ENCODE measurements at regions not wholly inside any gene's neighbourhood (a gene's known extent, or its start where the extent isn't known, plus 50 kb on each side); places are given as distances from the start of the nearest gene placed in this dataset.
A peak's percentile ranks its signal among the peaks of the same experiment; 100 is the strongest.

GRCh38 chr13:27339299-27339698, 68.7 kb downstream of the RASL11A start:
- Mint-ChIP-seq H3K27me3 (ENCODE audit: low read depth in 3 of 3) (peaks cover 7 to 12% (median 12%) of the 10 kb centered on the region in 3 donors), H3K9me3 (peaks cover 0 to 2% (median 0%) of the 10 kb centered on the region in 7 donors), H3K27ac (no peak overlapping the region), H3K4me3 (no peak overlapping the region), H3K36me3 (no peaks in the 10 kb centered on the region), H3K4me1 (no peaks in the 10 kb centered on the region)
- H3K79me2 ChIP-seq (ENCODE audit: insufficient read depth, low read length), result no peaks in the 10 kb centered on the region
- H3K9me3 ChIP-seq (replicated peaks in 1 of 2; ENCODE audit: control insufficient read depth in 1 of 2, insufficient read depth in 1 of 2, low read length in 2 of 2), result no peaks in the 10 kb centered on the region
- peak in 2 of 3 donors; percentile 3 to 25 for DNase-seq
- no peaks in the 10 kb centered on the region for H3K27me3 ChIP-seq (ENCODE audit: control insufficient read depth in 2 of 2, insufficient read depth in 2 of 2, low read length in 2 of 2)
- H3K27ac ChIP-seq (ENCODE audit: low read depth in 1 of 2, low read length in 2 of 2), result no peak overlapping the region
- 31% methylated on average over 4 of the region's 6 CpGs for whole genome bisulfite sequencing (ENCODE audit: insufficient coverage)
- TF ChIP-seq CTCF (IDR thresholded peaks at IDR 0.05), result peak; percentile 67
- no peaks in the 10 kb centered on the region for H3K36me3 ChIP-seq (replicated peaks in 1 of 2; ENCODE audit: control insufficient read depth in 1 of 2, insufficient read depth in 2 of 2, low read length in 2 of 2)
- intact Hi-C loops (cut with micrococcal nuclease), result no loop called here
- H4K20me1 ChIP-seq (ENCODE audit: insufficient read depth, low read length), result no peaks in the 10 kb centered on the region
- no peak overlapping the region for H2AFZ ChIP-seq (ENCODE audit: insufficient read depth, low read depth, low read length, poor library complexity, severe bottlenecking)
- no peak overlapping the region for H3K9ac ChIP-seq (ENCODE audit: insufficient read depth, low read length, poor library complexity, severe bottlenecking)
- no peak overlapping the region for H3K4me2 ChIP-seq (replicated peaks; ENCODE audit: extremely low read depth, low read length, poor library complexity, severe bottlenecking)
- H3K4me1 ChIP-seq (ENCODE audit: control insufficient read depth in 1 of 2, insufficient read depth in 2 of 2, low read length in 2 of 2), result no peaks in the 10 kb centered on the region
- H3K4me3 ChIP-seq (replicated peaks in 1 of 3; ENCODE audit: low read depth in 2 of 3, low read length in 3 of 3), result no peak overlapping the region

GRCh38 chr13:27341616-27342015, 71.0 kb downstream of the RASL11A start:
- H3K4me3 ChIP-seq (replicated peaks in 1 of 3; ENCODE audit: low read depth in 2 of 3, low read length in 3 of 3), result no peak overlapping the region
- no peaks in the 10 kb centered on the region for H3K9me3 ChIP-seq (replicated peaks in 1 of 2; ENCODE audit: control insufficient read depth in 1 of 2, insufficient read depth in 1 of 2, low read length in 2 of 2)
- H3K9me3 Mint-ChIP-seq, result no peaks in the 10 kb centered on the region
- intact Hi-C loops (cut with micrococcal nuclease), result no loop called here
- no peak overlapping the region for H3K4me3 Mint-ChIP-seq
- no peak overlapping the region for H3K27ac ChIP-seq (ENCODE audit: low read depth in 1 of 2, low read length in 2 of 2)
- no peak overlapping the region for H2AFZ ChIP-seq (ENCODE audit: insufficient read depth, low read depth, low read length, poor library complexity, severe bottlenecking)
- no peak for TF ChIP-seq CTCF (IDR thresholded peaks at IDR 0.05)
- no peaks in the 10 kb centered on the region for H3K79me2 ChIP-seq (ENCODE audit: insufficient read depth, low read length)
- no peaks in the 10 kb centered on the region for H4K20me1 ChIP-seq (ENCODE audit: insufficient read depth, low read length)
- no peaks in the 10 kb centered on the region for H3K36me3 Mint-ChIP-seq
- H3K27me3 ChIP-seq (ENCODE audit: control insufficient read depth in 2 of 2, insufficient read depth in 2 of 2, low read length in 2 of 2), result no peaks in the 10 kb centered on the region
- H3K4me1 ChIP-seq (ENCODE audit: control insufficient read depth in 1 of 2, insufficient read depth in 2 of 2, low read length in 2 of 2), result no peaks in the 10 kb centered on the region
- no peak overlapping the region for H3K9ac ChIP-seq (ENCODE audit: insufficient read depth, low read length, poor library complexity, severe bottlenecking)
- H3K27ac Mint-ChIP-seq, result no peak overlapping the region
- DNase-seq, result no peak
- WGBS (ENCODE audit: insufficient coverage), result no CpG with 5 or more reads among the region's 6 CpGs
- H3K4me2 ChIP-seq (replicated peaks; ENCODE audit: extremely low read depth, low read length, poor library complexity, severe bottlenecking), result no peak overlapping the region
- peaks cover 3 to 15% (median 9%) of the 10 kb centered on the region in 3 donors for H3K27me3 Mint-ChIP-seq (ENCODE audit: low read depth in 3 of 3)
- H3K4me1 Mint-ChIP-seq, result no peaks in the 10 kb centered on the region
- H3K36me3 ChIP-seq (replicated peaks in 1 of 2; ENCODE audit: control insufficient read depth in 1 of 2, insufficient read depth in 2 of 2, low read length in 2 of 2), result no peaks in the 10 kb centered on the region

All from CD14-positive monocyte (primary cell).